ENCODE measurements at regions not wholly inside any gene's neighbourhood (a gene's known extent, or its start where the extent isn't known, plus 50 kb on each side); places are given as distances from the start of the nearest gene placed in this dataset.

DNA sequence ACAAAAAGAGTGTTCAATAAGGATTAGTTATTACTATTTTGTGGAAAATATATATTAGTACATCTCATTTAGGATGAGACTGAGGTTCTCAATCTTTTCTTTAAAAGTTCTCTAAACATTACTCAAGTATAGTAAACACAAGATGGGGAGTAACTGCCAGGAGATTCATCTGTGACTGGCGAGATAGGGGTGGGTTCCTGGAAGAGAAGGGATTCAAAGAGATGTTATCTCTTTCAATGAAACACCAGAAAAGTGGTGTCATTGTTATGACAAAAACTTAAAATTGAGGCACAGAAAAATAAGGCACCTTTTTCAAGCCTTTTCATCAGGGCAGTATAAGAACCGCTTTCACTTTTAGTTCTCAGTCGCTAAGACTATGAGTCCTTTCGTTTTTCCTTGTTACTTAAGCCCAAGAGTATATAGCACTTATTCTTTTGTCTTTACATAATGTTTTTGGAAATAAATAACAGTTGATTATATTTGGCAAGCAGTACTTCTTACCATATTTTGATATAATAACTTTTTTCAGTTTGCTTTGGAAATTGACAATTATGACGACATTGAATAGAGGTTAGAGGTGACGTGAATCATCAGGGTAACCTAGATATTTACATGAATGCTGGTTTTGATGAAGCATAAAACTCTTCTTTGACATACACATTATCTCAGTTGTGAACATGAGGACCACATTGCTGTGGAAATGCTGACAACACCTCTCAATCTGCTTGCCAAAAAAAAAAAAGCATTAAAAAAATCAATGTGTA is 393.9 kb upstream of the TCF4 start:
- TF ChIP-seq, protein P1, sequence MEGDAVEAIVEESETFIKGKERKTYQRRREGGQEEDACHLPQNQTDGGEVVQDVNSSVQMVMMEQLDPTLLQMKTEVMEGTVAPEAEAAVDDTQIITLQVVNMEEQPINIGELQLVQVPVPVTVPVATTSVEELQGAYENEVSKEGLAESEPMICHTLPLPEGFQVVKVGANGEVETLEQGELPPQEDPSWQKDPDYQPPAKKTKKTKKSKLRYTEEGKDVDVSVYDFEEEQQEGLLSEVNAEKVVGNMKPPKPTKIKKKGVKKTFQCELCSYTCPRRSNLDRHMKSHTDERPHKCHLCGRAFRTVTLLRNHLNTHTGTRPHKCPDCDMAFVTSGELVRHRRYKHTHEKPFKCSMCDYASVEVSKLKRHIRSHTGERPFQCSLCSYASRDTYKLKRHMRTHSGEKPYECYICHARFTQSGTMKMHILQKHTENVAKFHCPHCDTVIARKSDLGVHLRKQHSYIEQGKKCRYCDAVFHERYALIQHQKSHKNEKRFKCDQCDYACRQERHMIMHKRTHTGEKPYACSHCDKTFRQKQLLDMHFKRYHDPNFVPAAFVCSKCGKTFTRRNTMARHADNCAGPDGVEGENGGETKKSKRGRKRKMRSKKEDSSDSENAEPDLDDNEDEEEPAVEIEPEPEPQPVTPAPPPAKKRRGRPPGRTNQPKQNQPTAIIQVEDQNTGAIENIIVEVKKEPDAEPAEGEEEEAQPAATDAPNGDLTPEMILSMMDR (IDR thresholded peaks at IDR 0.05): no peak
- no peak for TF ChIP-seq TCF7L2 (IDR thresholded peaks at IDR 0.05; ENCODE audit: low read depth, low read length)

All from Panc1 (cell line).